IMR-90 (cell line): ENCODE measurements at regions not wholly inside any gene's neighbourhood (a gene's known extent, or its start where the extent isn't known, plus 50 kb on each side); places are given as distances from the start of the nearest gene placed in this dataset.

Source experiments
- ATAC-seq: fragments of 200-7000 bp; cut with Tn5 transposase; 2 replicates; pipeline ENCODE4 v1.9.1; 2020; ENCODE audit warnings: low read depth, mild to moderate bottlenecking, moderate library complexity
- BruUV-seq: library from RNA; stranded (reverse); fragments of 400-500 nt; replicated peaks from 2 replicates; lab custom pipeline; 2021; lab: Mats Ljungman, UMichigan
- CTCF ChIA-PET: fragments of 300-600 bp; formaldehyde crosslinking; extraction: SDS; loops from one replicate; lab custom pipeline; 2021; ENCODE audit warnings: antibody characterized with exemption; lab: Yijun Ruan, JAX
- POLR2A ChIA-PET: fragments of 300-600 bp; sonication (Branson Sonifier 250); formaldehyde crosslinking; loops from one replicate; lab custom pipeline; 2022; ENCODE audit warnings: antibody characterized with exemption; ENCODE audit not compliant: unreplicated experiment; lab: Charles Lee
- DNase-seq: peaks from one replicate; pipeline ENCODE4 v3.0.0; 2013
- H2AFZ ChIP-seq: replicated peaks from 2 replicates; pipeline ENCODE3; 2013; ENCODE audit warnings: low read length, mild to moderate bottlenecking; ENCODE audit not compliant: poor library complexity
- H2AK5ac ChIP-seq: 2 replicates; pipeline ENCODE4 v1.6.1; 2013; ENCODE audit warnings: low read depth, low read length, inconsistent platforms
- H2AK9ac ChIP-seq: replicated peaks from 2 replicates; pipeline ENCODE3; 2013; ENCODE audit warnings: mild to moderate bottlenecking, low read depth, low read length, moderate library complexity; ENCODE audit not compliant: poor library complexity
- H2BK120ac ChIP-seq: 2 replicates; pipeline ENCODE4 v1.6.1; 2013; ENCODE audit warnings: low read depth, low read length, inconsistent platforms
- H2BK15ac ChIP-seq: 3 replicates; pipeline ENCODE4 v1.6.1; 2013; ENCODE audit warnings: low read depth, low read length, inconsistent platforms
- H2BK20ac ChIP-seq: 2 replicates; pipeline ENCODE4 v1.6.1; 2013; ENCODE audit warnings: low read depth, mild to moderate bottlenecking, inconsistent platforms, low read length, moderate library complexity
- H2BK5ac ChIP-seq: 2 replicates; pipeline ENCODE4 v1.6.1; 2013; ENCODE audit warnings: mild to moderate bottlenecking, low read depth, low read length, inconsistent platforms; ENCODE audit not compliant: poor library complexity, severe bottlenecking
- H3K14ac ChIP-seq: replicated peaks from 2 replicates; pipeline ENCODE4 v1.6.1; 2013; ENCODE audit warnings: low read depth, low read length, inconsistent platforms
- H3K18ac ChIP-seq: 2 replicates; pipeline ENCODE4 v1.6.1; 2013; ENCODE audit warnings: low read depth, low read length, control low read depth
- H3K23ac ChIP-seq: 2 replicates; pipeline ENCODE4 v1.6.1; 2013; ENCODE audit warnings: low read depth, low read length, inconsistent platforms
- H3K27ac ChIP-seq: 2 replicates; pipeline ENCODE4 v1.5.1; 2013; ENCODE audit warnings: mild to moderate bottlenecking, control low read depth, low read length; ENCODE audit not compliant: insufficient read depth
- H3K27me3 ChIP-seq: 2 replicates; pipeline ENCODE4 v1.6.1; 2013; ENCODE audit warnings: low read length; ENCODE audit not compliant: control insufficient read depth, insufficient read depth
- H3K36me3 ChIP-seq: 2 replicates; pipeline ENCODE4 v1.6.1; 2013; ENCODE audit warnings: low read length, mixed read lengths; ENCODE audit not compliant: control insufficient read depth, insufficient read depth
- H3K4ac ChIP-seq: 2 replicates; pipeline ENCODE4 v1.6.1; 2013; ENCODE audit warnings: low read depth, low read length, inconsistent platforms
- H3K4me1 ChIP-seq: 2 replicates; pipeline ENCODE4 v1.6.1; 2013; ENCODE audit warnings: low read length, mixed read lengths; ENCODE audit not compliant: control insufficient read depth, insufficient read depth
- H3K4me2 ChIP-seq: 2 replicates; pipeline ENCODE4 v1.6.1; 2013; ENCODE audit warnings: low read depth, mild to moderate bottlenecking, control low read depth, low read length, moderate library complexity
- H3K4me3 ChIP-seq: 2 replicates; pipeline ENCODE4 v1.5.1; 2013; ENCODE audit warnings: low read depth, mild to moderate bottlenecking, control low read depth, low read length, moderate library complexity; ENCODE audit not compliant: insufficient read depth
- H3K56ac ChIP-seq: 2 replicates; pipeline ENCODE4 v1.6.1; 2013; ENCODE audit warnings: low read length, inconsistent platforms; ENCODE audit not compliant: insufficient read depth; ENCODE audit errors: extremely low read depth
- H3K79me1 ChIP-seq, 2 experiments: 2 replicates each; pipeline ENCODE4 v1.6.1; 2013; ENCODE audit warnings: low read length in 2 of 2, inconsistent platforms in 1 of 2, low read depth in 1 of 2
- H3K9ac ChIP-seq: 2 replicates; pipeline ENCODE4 v1.6.1; 2013; ENCODE audit warnings: low read depth, low read length, control low read depth
- H3K9me1 ChIP-seq: 2 replicates; pipeline ENCODE4 v1.6.1; 2013; ENCODE audit warnings: low read length, inconsistent platforms; ENCODE audit not compliant: insufficient read depth
- H3K9me3 ChIP-seq: 2 replicates; pipeline ENCODE4 v1.6.1; 2013; ENCODE audit warnings: low read length; ENCODE audit not compliant: control insufficient read depth, insufficient read depth
- H4K20me1 ChIP-seq: 2 replicates; pipeline ENCODE4 v1.6.1; 2013; ENCODE audit warnings: low read length, inconsistent platforms; ENCODE audit not compliant: insufficient read depth
- H4K5ac ChIP-seq: 2 replicates; pipeline ENCODE4 v1.6.1; 2013; ENCODE audit warnings: mild to moderate bottlenecking, low read depth, low read length, control low read depth
- H4K8ac ChIP-seq, 2 experiments: 2 replicates each; pipeline ENCODE4 v1.6.1; 2013; ENCODE audit warnings: low read depth in 2 of 2, low read length in 2 of 2, control low read depth in 1 of 2, inconsistent platforms in 1 of 2
- H4K91ac ChIP-seq: 2 replicates; pipeline ENCODE4 v1.6.1; 2013; ENCODE audit warnings: low read depth, low read length, inconsistent platforms; ENCODE audit not compliant: insufficient read depth
- BHLHE40 ChIP-seq: fragments of 150-350 bp; IDR thresholded peaks from 2 replicates; pipeline ENCODE4 v1.6.1; 2016; ENCODE audit warnings: mild to moderate bottlenecking, low read depth, low read length
- CEBPB ChIP-seq: IDR thresholded peaks from 2 replicates; pipeline ENCODE4 v1.6.1; 2012; ENCODE audit warnings: low read depth, low read length, improper control_type of control experiment
- FOS ChIP-seq: fragments of 150-350 bp; IDR thresholded peaks from 2 replicates; pipeline ENCODE4 v1.6.1; 2016; ENCODE audit warnings: low read depth, low read length
- MAZ ChIP-seq: IDR thresholded peaks from 2 replicates; pipeline ENCODE4 v1.6.1; 2012; ENCODE audit warnings: low read depth, mild to moderate bottlenecking, low read length, improper control_type of control experiment, moderate library complexity, borderline replicate concordance
- POLR2A ChIP-seq: IDR thresholded peaks from 2 replicates; pipeline ENCODE4 v1.6.1; 2012; ENCODE audit warnings: mild to moderate bottlenecking, low read depth, low read length
- RCOR1 ChIP-seq: IDR thresholded peaks from 2 replicates; pipeline ENCODE4 v1.6.1; 2012; ENCODE audit warnings: mild to moderate bottlenecking, low read length, improper control_type of control experiment; ENCODE audit not compliant: insufficient replicate concordance
- SMC3 ChIP-seq: fragments of 150-350 bp; IDR thresholded peaks from 2 replicates; pipeline ENCODE4 v1.6.1; 2016; ENCODE audit warnings: low read depth, mild to moderate bottlenecking, antibody characterized with exemption, low read length, moderate library complexity
- USF2 ChIP-seq: fragments of 150-350 bp; IDR thresholded peaks from 2 replicates; pipeline ENCODE4 v1.6.1; 2017; ENCODE audit warnings: mild to moderate bottlenecking, antibody characterized with exemption, low read length, low read depth
- WGBS, 2 experiments: methylation state at CpG; one replicate each; pipeline versions ENCODE4 v1.1.5 to v1.1.7; 2013; ENCODE audit warnings: missing lambda C conversion rate in 2 of 2; ENCODE audit not compliant: insufficient read length in 1 of 2; ENCODE audit errors: extremely low coverage in 2 of 2; 5-methylcytosine and 5-hydroxymethylcytosine counted together
- dilution Hi-C: fragments of 300-500 bp; cut with HindIII; formaldehyde crosslinking; loops from one replicate; pipeline ENCODE4 v1.14.3; 2018; ENCODE audit warnings: low sequenced_read_pairs; ENCODE audit not compliant: unreplicated experiment
- in situ Hi-C: fragments of 300-500 bp; cut with MboI; formaldehyde crosslinking; loops from 3 replicates; pipeline ENCODE4 v1.14.3; 2019; ENCODE audit warnings: low sequenced_read_pairs, inconsistent platforms, mixed read lengths
- intact Hi-C: fragments of 100-400 bp; cut with micrococcal nuclease; formaldehyde crosslinking; loops from 2 replicates; pipeline ENCODE4 v1.10.0; 2022

GRCh38 chr12:65656891-65657351, 167.4 kb upstream of the HMGA2 start:
- dilution Hi-C loops = no loop called here
- no peak overlapping the region for H3K14ac ChIP-seq
- H3K9ac ChIP-seq = no peak overlapping the region
- H3K23ac ChIP-seq = no peak overlapping the region
- BruUV-seq = no TSS peak
- no peak overlapping the region for H2BK20ac ChIP-seq
- peak overlapping the region; percentile 25; the same call in 1 of the 2 replicates for H3K18ac ChIP-seq
- peak overlapping the region; percentile 8; the same call in 1 of the 2 replicates for H3K4ac ChIP-seq
- no peak overlapping the region for H2AK5ac ChIP-seq
- peaks cover 6 to 25% of the 10 kb centered on the region in 2 experiments; a peak in 2 of 4 replicates for H3K79me1 ChIP-seq
- no peak overlapping the region for H3K4me3 ChIP-seq
- no peak overlapping the region for H3K27ac ChIP-seq
- H4K20me1 ChIP-seq = no peaks in the 10 kb centered on the region
- no peaks in the 10 kb centered on the region for H3K9me3 ChIP-seq
- peaks cover 8% of the 10 kb centered on the region for H3K9me1 ChIP-seq
- H2BK15ac ChIP-seq = no peak overlapping the region
- ChIA-PET POLR2A (no interaction called here), CTCF (no interaction called here)
- no peaks in the 10 kb centered on the region for H3K36me3 ChIP-seq
- WGBS, 2 experiments = no CpG with 5 or more reads among the region's 3 CpGs
- no peak overlapping the region for H4K91ac ChIP-seq
- H2AK9ac ChIP-seq = no peak overlapping the region
- no peak overlapping the region for H2AFZ ChIP-seq
- TF ChIP-seq POLR2A (0 out of 2 replicates have a peak, but pooled peaks have one; percentile 24), SMC3 (peak; percentile 8; the same call in 1 of the 2 replicates), FOS (peak; percentile 97), MAZ (no peak), USF2 (0 out of 2 replicates have a peak, but pooled peaks have one; percentile 18), BHLHE40 (peak; percentile 63), CEBPB (peak; percentile 91), RCOR1 (no peak)
- intact Hi-C loops = no loop called here
- peak overlapping the region; percentile 95 for H2BK5ac ChIP-seq
- H4K8ac ChIP-seq = peak overlapping the region; percentile 92 to 93; a peak in 3 of 4 replicates
- in situ Hi-C loops = no loop called here
- no peaks in the 10 kb centered on the region for H3K27me3 ChIP-seq
- peaks cover 15% of the 10 kb centered on the region for H3K4me1 ChIP-seq
- no peak overlapping the region for H4K5ac ChIP-seq
- peak; percentile 80 for ATAC-seq
- peak overlapping the region; percentile 78; the same call in 1 of the 2 replicates for H3K56ac ChIP-seq
- peak; percentile 99 for DNase-seq
- peak overlapping the region; percentile 20; the same call in 1 of the 2 replicates for H3K4me2 ChIP-seq
- peak overlapping the region; percentile 91; the same call in 1 of the 2 replicates for H2BK120ac ChIP-seq
